Activated naive CD8-positive, alpha-beta T cell treated with anti-CD3 and anti-CD28 coated beads, Interleukin-2, amount 50 U/mL, for 16 hours (primary cell): ENCODE measurements at regions not wholly inside any gene's neighbourhood (a gene's known extent, or its start where the extent isn't known, plus 50 kb on each side); places are given as distances from the start of the nearest gene placed in this dataset.
"Not testable (repeated sequence)": the region's sequence is repeated elsewhere in the genome, so short reads cannot be mapped to it uniquely, and the experiment has no call there.

Source experiments
- DNase-seq: peaks from one replicate; pipeline ENCODE4 v3.0.0-alpha.2; 2020; ENCODE audit warnings: low read depth, low spot score

GRCh38 chr5:152527358-152528052 is 122.4 kb upstream of the NMUR2 start:
- no peak for DNase-seq

GRCh38 chr5:152529440-152529839 is 124.4 kb upstream of the NMUR2 start:
- DNase-seq = no peak

GRCh38 chr5:152532714-152533113 is 127.6 kb upstream of the NMUR2 start:
- no peak for DNase-seq

DNA sequence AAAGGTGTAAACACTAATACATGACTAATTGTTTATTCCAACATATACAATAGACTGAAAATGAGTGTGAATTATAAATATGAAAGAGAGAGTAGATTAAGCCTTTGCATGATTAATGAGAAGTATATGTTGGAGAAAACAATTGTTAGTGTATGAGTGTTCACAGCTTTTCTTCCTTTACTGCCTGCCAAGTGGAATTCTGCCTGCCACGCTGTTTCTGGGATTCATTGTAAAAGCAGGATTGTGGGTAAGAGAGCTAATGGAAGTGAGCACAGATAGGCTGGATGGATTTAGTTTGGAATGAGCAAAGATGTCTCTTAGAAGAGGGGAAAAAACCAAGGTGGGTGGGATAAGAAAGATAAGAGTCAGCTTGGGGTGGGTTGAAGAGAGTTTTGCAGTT is 129.6 kb upstream of the NMUR2 start:
- no peak for DNase-seq

DNA sequence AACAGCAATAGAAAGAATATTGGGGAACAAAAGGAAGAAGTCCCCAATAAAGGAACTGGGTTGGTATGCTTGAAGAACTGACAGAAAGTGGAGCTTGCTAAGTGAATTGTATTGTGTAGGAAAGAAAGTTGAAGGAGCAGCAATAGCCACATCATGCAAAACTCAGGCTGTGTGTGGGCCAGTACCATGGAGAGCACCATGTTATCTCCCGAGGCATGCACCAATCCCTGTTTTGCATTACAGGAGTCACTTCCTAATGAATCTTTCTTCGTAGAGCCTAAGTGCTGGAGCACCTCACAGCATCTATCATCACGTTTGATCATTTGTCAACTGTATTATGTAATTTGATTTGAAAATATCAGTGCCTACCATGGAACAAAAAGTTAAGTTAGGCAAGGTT is 137.7 kb upstream of the NMUR2 start:
- no peak for DNase-seq

GRCh38 chr5:152546493-152546892 is 141.4 kb upstream of the NMUR2 start:
- DNase-seq = no peak

GRCh38 chr5:152547202-152547601 is 142.1 kb upstream of the NMUR2 start:
- DNase-seq = no peak

DNA sequence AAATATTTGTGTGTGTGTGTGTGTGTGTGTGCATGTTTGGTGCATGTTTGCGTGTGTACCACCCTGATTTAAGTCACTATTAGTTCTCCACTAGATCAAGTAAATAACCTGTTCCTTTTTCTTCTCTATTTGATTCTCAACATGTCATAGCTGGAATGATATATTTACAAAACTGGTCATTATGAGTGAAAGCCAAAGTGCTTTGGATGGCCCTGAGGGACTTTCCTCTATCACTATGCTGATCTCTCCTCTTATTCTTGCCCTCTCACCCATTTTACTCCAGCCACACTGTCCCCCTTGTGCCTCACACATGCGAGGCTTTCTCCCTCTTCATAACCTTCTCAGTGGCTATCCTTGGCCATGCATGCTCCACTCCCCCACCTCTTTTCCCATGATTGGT is 144.6 kb upstream of the NMUR2 start:
- DNase-seq = no peak

DNA sequence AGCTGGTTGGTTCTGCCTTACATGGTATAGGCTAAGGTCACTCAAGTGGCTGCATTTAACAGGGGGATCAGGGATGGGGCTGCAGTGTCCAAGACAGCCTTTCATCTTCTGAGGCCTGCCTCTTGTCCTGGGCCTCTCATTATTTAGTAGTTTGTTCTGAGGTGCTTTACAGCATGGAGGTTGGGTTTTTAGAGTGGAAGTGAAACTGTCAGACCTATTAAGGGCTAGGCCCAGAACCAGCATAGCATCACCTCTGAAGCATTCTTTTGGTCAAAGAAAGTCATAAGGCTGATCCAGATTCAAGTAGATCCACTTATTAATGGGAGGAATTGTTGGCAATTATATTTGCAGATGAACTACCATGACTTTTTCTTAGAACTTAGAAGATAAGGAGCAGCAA is 146.0 kb upstream of the NMUR2 start:
- DNase-seq = no peak

- no peak for DNase-seq
Observed at GRCh38 chr5:152556784-152557183, 151.7 kb upstream of the NMUR2 start.

DNA sequence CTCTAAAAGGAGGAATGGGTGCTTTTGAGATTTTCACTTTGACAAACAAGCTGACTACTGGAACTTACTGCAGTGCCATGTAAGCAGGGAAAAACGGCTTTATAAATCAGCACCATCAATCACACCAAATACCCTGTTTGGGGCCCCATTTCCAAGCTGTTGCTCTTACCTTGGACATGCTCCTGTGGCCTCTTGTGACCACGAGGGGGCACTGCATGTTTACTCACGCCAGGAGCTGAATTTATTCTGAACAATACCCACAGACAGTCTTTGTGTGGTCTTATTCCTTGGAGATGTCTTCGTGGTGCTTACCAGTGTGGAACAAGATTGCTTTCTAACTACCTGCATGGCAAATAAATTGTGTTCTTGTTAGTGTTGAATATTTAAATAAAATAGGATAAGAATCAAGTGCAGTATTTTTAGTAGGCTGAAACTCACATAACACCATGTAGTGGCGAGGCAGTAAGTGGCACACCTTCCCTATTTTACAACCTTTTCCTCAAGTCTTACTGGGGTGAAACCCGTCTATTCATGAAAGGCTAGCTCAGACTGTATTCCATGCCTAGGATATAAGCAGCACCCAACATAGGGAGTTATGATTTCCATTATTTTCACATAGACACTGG is 155.5 kb upstream of the NMUR2 start:
- DNase-seq = no peak

- no peak for DNase-seq
Observed at GRCh38 chr5:152568016-152568415, 162.9 kb upstream of the NMUR2 start.

GRCh38 chr5:152572812-152573211 is 167.7 kb upstream of the NMUR2 start:
- no peak for DNase-seq

DNA sequence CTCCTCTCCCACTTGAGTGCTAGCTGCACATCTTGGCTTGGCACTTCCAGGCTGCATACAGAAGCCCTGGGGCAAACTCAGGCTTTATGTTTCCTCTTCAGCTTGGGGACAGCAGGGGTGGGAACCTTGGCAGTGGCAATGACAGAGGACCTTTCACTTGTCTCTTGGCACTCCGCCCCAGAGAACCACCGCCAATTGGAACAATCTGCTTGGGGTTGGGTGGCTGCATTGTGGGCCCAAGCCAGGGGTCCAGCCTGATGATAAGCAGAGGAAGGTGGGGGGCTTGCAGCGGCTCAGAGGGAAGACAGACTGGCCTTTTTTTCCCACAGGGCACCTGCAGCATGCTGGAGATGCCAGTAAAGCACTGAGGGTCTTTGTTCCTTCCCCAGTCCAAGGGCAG is 179.0 kb upstream of the NMUR2 start:
- no peak for DNase-seq

- no peak for DNase-seq
Observed at GRCh38 chr5:152592416-152592815, 187.3 kb upstream of the NMUR2 start.

DNA sequence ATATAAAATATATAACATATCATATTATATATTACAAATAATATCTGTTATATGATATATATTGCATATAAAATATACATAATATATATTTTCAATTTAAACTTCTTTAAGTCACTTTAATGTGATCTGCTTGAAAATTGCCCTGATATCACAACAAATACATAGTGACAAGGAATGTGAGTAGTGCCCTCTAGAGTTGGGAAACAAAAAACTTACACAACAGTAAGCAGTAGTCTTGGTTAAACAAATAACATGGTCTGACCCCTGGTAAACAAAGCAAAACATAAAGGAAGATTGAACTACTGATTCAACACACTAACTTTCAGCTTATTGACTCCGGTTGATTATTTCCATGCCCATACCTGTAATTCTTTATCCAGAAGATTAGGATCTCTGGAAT is 188.3 kb upstream of the NMUR2 start:
- DNase-seq = no peak

- DNase-seq = no peak
Observed at GRCh38 chr5:152595405-152595804, 190.3 kb upstream of the NMUR2 start.

GRCh38 chr5:152599096-152599495 is 194.0 kb upstream of the NMUR2 start:
- no peak for DNase-seq

GRCh38 chr5:152601806-152602732 is 197.0 kb upstream of the NMUR2 start:
- no peak for DNase-seq

DNA sequence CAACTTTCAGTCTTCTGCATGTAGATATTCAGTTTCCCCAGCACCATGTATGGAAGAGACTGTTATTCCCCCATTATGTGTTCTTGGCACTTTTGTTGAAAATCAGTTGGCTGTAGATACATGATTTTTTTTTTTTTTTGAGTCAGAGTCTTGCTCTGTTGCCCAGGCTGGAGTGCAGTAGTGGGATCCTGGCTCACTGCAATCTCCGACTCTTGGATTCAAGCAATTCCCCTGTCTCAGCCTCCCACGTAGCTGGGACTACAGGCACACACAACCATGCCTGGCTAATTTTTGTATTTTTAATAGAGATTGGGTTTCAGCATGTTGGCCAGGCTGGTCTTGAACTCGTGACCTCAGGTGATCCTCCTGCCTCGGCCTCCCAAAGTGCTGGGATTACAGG is 201.0 kb upstream of the NMUR2 start:
- DNase-seq = not testable (repeated sequence)

- no peak for DNase-seq
Observed at GRCh38 chr5:152606776-152607364, 201.8 kb upstream of the NMUR2 start.
